ENCODE measurements at regions not wholly inside any gene's neighbourhood (a gene's known extent, or its start where the extent isn't known, plus 50 kb on each side); places are given as distances from the start of the nearest gene placed in this dataset.

DNA sequence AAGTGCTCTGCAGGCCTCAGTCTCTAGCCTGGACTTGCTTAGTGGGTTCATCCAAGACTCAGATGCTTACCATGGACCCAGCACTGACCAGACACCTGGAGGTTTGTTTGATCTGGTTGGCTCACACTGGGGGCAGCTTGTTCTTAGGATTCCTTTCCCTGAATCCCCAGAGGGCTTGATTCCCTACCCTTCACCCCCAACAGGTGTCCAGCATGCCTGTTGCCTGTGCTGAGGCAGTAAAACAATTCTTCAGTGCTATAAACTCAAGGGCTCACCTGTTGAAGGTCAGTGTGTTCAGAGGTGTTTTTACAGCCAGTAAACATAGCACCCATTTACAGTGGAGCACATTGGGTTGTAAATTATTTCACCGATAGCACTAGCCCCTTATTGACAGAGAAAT, 123.8 kb upstream of the KLF4 start:
- TF ChIP-seq, protein P1, sequence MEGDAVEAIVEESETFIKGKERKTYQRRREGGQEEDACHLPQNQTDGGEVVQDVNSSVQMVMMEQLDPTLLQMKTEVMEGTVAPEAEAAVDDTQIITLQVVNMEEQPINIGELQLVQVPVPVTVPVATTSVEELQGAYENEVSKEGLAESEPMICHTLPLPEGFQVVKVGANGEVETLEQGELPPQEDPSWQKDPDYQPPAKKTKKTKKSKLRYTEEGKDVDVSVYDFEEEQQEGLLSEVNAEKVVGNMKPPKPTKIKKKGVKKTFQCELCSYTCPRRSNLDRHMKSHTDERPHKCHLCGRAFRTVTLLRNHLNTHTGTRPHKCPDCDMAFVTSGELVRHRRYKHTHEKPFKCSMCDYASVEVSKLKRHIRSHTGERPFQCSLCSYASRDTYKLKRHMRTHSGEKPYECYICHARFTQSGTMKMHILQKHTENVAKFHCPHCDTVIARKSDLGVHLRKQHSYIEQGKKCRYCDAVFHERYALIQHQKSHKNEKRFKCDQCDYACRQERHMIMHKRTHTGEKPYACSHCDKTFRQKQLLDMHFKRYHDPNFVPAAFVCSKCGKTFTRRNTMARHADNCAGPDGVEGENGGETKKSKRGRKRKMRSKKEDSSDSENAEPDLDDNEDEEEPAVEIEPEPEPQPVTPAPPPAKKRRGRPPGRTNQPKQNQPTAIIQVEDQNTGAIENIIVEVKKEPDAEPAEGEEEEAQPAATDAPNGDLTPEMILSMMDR (IDR thresholded peaks at IDR 0.05), result no peak
- TF ChIP-seq POLR2A (IDR thresholded peaks at IDR 0.05), result no peak

Measured in right lobe of liver (tissue), 4 donors.